ENCODE measurements at regions not wholly inside any gene's neighbourhood (a gene's known extent, or its start where the extent isn't known, plus 50 kb on each side); places are given as distances from the start of the nearest gene placed in this dataset.

- H3K27ac ChIP-seq (ENCODE audit: low read depth in 2 of 2, low read length in 2 of 2): no peak overlapping the region
- intact Hi-C loops (cut with DNase I): no loop called here
- no peaks in the 10 kb centered on the region for H3K27me3 ChIP-seq (ENCODE audit: control insufficient read depth, insufficient read depth, low read length)
- H3K36me3 ChIP-seq (ENCODE audit: control insufficient read depth in 2 of 3, insufficient read depth in 3 of 3, low read length in 3 of 3): no peaks in the 10 kb centered on the region
- DNase-seq (no peak), FAIRE-seq (no peak)
- no peaks in the 10 kb centered on the region for H3K4me1 ChIP-seq (ENCODE audit: control insufficient read depth in 2 of 3, insufficient read depth in 2 of 3, low read depth in 1 of 3, low read length in 3 of 3)
- H3K9me3 ChIP-seq (ENCODE audit: control insufficient read depth in 2 of 3, insufficient read depth in 1 of 3, low read length in 3 of 3): peaks cover 0 to 4% (median 0%) of the 10 kb centered on the region in 3 donors
- no peak overlapping the region for H3K4me3 ChIP-seq (ENCODE audit: low read length in 3 of 3)
- TF ChIP-seq, protein P1, sequence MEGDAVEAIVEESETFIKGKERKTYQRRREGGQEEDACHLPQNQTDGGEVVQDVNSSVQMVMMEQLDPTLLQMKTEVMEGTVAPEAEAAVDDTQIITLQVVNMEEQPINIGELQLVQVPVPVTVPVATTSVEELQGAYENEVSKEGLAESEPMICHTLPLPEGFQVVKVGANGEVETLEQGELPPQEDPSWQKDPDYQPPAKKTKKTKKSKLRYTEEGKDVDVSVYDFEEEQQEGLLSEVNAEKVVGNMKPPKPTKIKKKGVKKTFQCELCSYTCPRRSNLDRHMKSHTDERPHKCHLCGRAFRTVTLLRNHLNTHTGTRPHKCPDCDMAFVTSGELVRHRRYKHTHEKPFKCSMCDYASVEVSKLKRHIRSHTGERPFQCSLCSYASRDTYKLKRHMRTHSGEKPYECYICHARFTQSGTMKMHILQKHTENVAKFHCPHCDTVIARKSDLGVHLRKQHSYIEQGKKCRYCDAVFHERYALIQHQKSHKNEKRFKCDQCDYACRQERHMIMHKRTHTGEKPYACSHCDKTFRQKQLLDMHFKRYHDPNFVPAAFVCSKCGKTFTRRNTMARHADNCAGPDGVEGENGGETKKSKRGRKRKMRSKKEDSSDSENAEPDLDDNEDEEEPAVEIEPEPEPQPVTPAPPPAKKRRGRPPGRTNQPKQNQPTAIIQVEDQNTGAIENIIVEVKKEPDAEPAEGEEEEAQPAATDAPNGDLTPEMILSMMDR (IDR thresholded peaks at IDR 0.05; ENCODE audit: borderline replicate concordance, extremely low read depth, insufficient read depth): no peak
- no peak overlapping the region for H3K9ac ChIP-seq (ENCODE audit: low read length in 3 of 3)
Observed at GRCh38 chr5:67643536-67643935, 446.9 kb upstream of the CD180 start.

DNA sequence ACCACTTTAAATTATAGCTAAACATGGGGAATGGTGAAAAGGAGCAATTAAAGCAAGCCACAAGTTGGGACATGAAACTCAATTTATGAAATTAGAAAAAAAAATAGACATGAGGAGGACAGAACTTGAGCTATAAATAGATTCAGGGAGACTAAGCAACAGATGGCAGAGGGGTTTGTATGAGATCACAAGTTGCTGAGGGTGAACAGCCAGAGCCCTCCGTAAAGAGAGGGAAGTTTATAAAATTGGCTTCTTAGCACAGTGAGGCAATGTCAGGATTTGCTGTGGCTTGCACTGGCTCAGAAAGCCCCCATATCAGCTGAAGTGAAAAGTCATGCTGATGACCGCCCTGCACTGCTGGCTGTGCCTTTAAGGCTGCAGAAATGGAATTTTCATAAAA lies 443.4 kb upstream of the CD180 start:
- no peak for FAIRE-seq
- TF ChIP-seq, protein P1 (IDR thresholded peaks at IDR 0.05; ENCODE audit: borderline replicate concordance, extremely low read depth, insufficient read depth): no peak
- Histone ChIP-seq H3K27me3 (ENCODE audit: control insufficient read depth, insufficient read depth, low read length) (no peaks in the 10 kb centered on the region), H3K4me3 (ENCODE audit: low read length in 3 of 3) (no peak overlapping the region), H3K27ac (ENCODE audit: low read depth in 2 of 2, low read length in 2 of 2) (no peak overlapping the region), H3K9me3 (ENCODE audit: control insufficient read depth in 2 of 3, insufficient read depth in 1 of 3, low read length in 3 of 3) (peaks cover 0 to 4% (median 0%) of the 10 kb centered on the region in 3 donors), H3K4me1 (ENCODE audit: control insufficient read depth in 2 of 3, insufficient read depth in 2 of 3, low read depth in 1 of 3, low read length in 3 of 3) (no peaks in the 10 kb centered on the region), H3K9ac (ENCODE audit: low read length in 3 of 3) (no peak overlapping the region), H3K36me3 (ENCODE audit: control insufficient read depth in 2 of 3, insufficient read depth in 3 of 3, low read length in 3 of 3) (no peaks in the 10 kb centered on the region)
- DNase-seq: no peak
- intact Hi-C loops (cut with DNase I): no loop called here

DNA sequence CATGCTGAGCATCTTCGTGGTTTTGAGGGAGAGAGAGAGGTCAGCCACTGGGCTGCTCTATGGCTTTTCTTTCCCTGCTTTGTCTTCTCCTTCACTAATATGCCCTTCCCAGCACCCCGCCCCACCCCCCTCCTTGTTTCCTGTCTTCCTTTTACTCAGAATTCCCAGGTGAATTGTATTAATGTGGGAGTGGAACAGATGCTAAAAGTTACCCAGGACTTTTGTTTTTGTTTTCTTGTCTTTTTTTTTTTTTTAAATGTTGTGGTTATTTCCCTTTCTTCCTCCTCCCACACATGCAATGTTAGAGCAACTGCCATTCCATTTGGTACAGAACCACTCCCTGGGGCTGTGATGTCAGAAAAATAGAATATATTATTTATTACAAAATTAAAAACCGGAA lies 442.7 kb upstream of the CD180 start:
- Histone ChIP-seq H3K27me3 (ENCODE audit: control insufficient read depth, insufficient read depth, low read length) (no peaks in the 10 kb centered on the region), H3K9ac (ENCODE audit: low read length in 3 of 3) (no peak overlapping the region), H3K9me3 (ENCODE audit: control insufficient read depth in 2 of 3, insufficient read depth in 1 of 3, low read length in 3 of 3) (no peaks in the 10 kb centered on the region), H3K4me1 (ENCODE audit: control insufficient read depth in 2 of 3, insufficient read depth in 2 of 3, low read depth in 1 of 3, low read length in 3 of 3) (no peaks in the 10 kb centered on the region), H3K27ac (ENCODE audit: low read depth in 2 of 2, low read length in 2 of 2) (no peak overlapping the region), H3K4me3 (ENCODE audit: low read length in 3 of 3) (no peak overlapping the region), H3K36me3 (ENCODE audit: control insufficient read depth in 2 of 3, insufficient read depth in 3 of 3, low read length in 3 of 3) (no peaks in the 10 kb centered on the region)
- DNase-seq: no peak
- intact Hi-C loops (cut with DNase I): no loop called here
- FAIRE-seq: no peak
- TF ChIP-seq, protein P1 (IDR thresholded peaks at IDR 0.05; ENCODE audit: borderline replicate concordance, extremely low read depth, insufficient read depth): no peak

- H3K27me3 ChIP-seq (ENCODE audit: control insufficient read depth, insufficient read depth, low read length): no peaks in the 10 kb centered on the region
- no peak overlapping the region for H3K9ac ChIP-seq (ENCODE audit: low read length in 3 of 3)
- DNase-seq (no peak), FAIRE-seq (no peak)
- no peak overlapping the region for H3K27ac ChIP-seq (ENCODE audit: low read depth in 2 of 2, low read length in 2 of 2)
- H3K36me3 ChIP-seq (ENCODE audit: control insufficient read depth in 2 of 3, insufficient read depth in 3 of 3, low read length in 3 of 3): no peaks in the 10 kb centered on the region
- no peaks in the 10 kb centered on the region for H3K9me3 ChIP-seq (ENCODE audit: control insufficient read depth in 2 of 3, insufficient read depth in 1 of 3, low read length in 3 of 3)
- intact Hi-C loops (cut with DNase I): no loop called here
- no peak overlapping the region for H3K4me3 ChIP-seq (ENCODE audit: low read length in 3 of 3)
- TF ChIP-seq, protein P1 (IDR thresholded peaks at IDR 0.05; ENCODE audit: borderline replicate concordance, extremely low read depth, insufficient read depth): no peak
- no peaks in the 10 kb centered on the region for H3K4me1 ChIP-seq (ENCODE audit: control insufficient read depth in 2 of 3, insufficient read depth in 2 of 3, low read depth in 1 of 3, low read length in 3 of 3)
Observed at GRCh38 chr5:67636850-67637524, 440.4 kb upstream of the CD180 start.

Measured in kidney (tissue), 13 donors.